Renal cortical epithelial cell (primary cell): ENCODE measurements at regions not wholly inside any gene's neighbourhood (a gene's known extent, or its start where the extent isn't known, plus 50 kb on each side); places are given as distances from the start of the nearest gene placed in this dataset.

ENCODE experiments used
- DNase-seq: peaks from one replicate; pipeline ENCODE4 v3.0.0-alpha.2; 2011; ENCODE audit warnings: low read depth

DNA sequence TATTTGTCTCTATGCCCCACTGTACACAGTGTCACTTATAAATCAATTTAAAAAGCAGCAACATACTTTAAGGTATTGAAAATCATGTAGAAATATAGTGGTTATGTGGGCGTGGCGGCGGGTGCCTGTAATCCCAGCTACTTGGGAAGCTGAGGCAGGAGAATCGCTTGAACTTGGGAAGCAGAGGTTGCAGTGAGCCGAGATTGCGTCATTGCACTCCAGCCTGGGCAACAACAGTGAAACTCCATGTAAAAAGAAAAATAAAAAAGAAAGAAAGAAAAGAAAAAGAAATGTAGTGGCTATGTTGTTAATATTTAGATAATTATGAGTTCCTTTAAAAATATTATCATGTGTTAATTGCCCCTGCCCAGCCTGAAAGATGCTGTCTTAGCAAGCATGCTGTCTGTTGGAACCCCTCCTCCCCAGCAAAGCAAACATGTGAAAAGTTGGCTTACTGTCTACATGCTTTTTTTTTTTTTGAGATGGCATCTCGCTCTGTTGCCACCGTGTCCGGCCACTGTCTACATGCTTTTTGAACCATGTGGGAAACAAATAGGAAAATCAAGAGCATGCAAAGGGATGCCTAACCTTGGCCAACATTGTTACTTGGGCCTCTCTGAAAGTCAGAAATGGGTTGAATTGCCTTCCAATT, 151.4 kb upstream of the TSHZ2 start:
- no peak for DNase-seq

DNA sequence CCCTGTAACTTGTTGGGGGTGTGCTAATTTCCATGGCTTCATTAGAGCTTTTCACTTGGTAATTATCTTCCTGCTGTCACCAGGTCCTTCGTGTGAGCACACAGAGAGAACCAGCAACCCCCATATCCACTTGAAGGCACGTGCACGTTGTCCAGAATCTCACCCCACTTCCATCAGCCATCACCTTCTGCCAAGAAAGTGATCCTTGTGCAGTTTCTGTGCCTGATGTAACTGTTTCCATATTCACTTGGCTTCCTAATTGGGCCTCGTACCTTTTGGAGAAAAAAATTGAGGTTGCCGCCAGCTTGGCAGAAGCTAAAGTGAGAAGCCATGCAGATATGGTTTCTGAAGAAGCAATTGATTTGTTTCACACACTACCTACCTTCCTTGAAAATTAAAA, 153.7 kb upstream of the TSHZ2 start:
- no peak for DNase-seq

DNA sequence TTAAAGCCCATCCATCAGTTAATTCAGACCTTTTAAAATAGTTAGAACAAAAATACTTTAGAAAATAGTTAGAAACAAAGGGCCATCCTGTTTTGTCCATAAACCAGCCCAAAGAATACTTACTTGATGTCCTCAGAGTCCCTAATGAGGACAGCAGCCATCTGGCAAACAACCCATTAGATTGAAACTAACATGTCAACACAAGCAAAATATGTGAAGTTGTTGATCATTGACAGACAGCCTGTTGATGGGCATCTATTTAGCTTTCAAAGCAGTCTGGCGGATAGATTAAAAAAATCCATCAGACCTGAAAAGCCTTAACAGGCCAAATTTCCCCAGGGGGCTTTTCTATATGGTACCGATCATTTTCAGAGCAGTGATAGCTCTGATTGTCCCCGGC, 154.2 kb upstream of the TSHZ2 start:
- DNase-seq = no peak

DNA sequence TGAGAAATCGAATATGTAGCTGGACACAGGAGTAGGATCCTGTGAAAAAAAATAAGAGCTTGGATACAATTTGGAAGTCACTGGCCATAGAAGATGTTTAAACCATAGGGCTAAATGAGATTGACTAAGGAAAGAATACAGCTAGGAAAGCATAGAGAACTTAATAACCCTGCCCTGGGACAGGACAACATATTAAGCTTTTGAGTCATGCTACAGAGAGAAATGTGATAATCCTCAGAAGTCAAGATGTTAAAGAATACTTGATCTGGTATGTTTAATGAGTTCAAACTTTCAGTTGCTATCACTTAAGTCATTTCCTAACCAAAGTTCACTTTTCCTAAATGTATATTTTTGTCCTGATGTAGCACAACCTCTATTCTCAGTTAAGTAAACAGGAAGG, 154.6 kb upstream of the TSHZ2 start:
- no peak for DNase-seq

DNA sequence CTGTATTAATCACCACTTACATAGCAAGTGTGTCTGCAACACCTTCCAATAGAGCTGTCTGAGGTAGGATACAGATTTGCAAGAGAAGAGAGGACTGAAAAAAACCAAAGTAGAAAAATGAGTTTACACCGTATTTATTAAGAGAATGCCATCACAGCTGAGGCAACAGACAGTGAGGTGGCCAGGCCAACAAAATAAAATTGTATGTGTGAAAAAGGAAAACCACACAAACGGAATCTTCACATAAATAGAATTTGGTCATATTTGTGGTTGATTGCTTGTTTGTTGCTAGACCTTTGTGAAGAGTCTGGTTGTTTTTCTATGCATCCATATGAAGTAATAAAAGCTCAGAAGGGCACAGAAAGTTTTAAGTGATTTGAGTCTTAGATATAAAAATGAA, 157.8 kb upstream of the TSHZ2 start:
- DNase-seq = no peak

DNA sequence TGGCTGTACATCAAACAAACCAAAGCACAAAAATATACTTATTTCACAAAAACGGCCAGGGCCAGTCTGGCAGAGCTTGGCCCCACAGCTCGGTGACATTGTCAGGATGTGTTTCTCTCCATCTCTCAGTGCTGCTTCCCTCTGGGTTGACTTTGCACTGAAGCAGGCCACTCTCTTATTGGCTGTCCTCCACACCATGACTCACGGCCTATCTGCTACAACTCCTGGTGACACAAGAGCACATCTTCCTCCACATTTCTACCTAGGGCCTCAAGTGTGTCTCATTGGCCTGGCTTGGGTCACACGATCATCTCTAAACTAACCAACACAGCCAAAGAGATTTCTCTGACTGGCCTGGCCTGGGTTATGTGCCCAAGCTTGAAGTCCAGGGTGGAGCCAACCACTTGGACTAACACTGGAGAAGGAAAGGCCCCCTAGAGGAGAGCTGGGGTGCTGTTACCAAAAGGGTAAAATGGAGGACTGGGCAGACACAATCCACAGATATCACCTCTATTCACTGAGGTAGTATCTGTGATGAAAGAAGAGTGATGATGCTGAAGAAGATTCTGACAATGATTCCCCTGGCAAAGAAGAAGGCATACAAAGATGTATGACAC, 159.8 kb upstream of the TSHZ2 start:
- DNase-seq = no peak

DNA sequence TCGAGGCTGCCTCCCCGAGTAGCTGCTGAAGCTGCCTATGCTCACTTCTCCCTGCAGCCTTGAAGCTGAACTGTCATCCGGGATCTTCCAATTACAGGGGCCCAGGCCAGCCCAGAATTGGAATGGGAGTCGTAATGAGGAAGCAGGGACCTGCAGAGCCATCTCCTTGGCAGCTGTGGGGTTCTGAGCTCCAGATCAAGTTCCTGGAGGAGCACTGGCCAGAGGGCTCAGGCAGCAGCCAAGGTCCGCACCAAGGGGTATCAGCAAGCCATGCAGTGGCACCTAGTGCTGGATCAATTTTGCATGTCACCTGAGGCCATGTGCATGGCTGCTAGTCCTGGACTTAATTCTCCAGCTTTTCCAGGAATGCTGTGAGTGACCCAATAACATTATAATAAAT, 163.2 kb upstream of the TSHZ2 start:
- no peak for DNase-seq

DNA sequence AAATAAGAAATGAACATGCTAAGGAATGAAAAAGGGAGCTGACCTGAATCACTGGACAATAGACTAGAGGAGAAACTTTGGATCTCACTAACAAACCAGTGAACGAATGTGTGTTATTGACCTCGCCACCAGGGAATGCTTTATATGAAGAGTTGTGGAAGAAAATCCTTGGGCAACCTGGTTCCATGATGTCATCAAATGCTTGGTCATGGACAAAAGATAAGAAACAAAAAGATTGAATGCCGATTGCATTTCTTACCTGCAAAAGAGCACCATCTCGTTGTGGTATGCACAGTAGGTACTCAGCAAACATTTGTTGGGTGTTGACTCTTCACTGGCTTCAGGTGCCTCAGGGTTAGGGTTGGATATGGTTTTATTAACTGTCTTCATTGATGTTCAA, 165.2 kb upstream of the TSHZ2 start:
- DNase-seq = no peak

DNA sequence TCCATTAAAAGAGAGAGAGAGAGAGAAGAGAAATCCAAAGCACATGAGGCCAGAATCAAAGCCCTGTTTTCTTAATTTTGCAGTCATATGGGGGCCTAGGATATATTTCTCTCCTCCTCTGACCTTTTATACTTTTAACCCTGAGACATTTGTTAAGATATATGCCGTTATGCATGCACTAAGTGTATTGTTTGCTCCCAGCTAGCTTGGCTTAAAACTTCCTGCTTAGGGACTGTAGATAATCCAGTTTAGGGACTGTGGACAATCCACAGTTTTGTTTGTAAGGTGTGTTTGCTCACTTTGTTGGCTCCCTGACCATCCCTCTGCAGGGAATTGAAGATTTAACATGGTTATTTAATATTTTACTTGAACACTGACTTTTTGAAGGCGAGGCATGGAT, 166.3 kb upstream of the TSHZ2 start:
- DNase-seq = no peak

DNA sequence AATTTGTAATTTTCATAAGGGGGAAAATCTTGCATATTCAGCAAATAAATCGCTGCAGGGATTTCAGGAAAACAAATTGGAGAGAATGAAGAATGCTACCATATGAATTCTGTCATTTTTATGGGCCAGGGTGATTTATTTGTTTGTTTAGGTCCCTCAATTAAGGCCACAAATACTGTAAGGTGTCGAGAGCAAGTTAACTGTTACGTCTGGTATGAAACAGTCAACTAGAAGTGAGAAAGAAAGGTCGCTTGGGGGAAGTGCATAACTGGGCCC, 166.9 kb upstream of the TSHZ2 start:
- no peak for DNase-seq

DNA sequence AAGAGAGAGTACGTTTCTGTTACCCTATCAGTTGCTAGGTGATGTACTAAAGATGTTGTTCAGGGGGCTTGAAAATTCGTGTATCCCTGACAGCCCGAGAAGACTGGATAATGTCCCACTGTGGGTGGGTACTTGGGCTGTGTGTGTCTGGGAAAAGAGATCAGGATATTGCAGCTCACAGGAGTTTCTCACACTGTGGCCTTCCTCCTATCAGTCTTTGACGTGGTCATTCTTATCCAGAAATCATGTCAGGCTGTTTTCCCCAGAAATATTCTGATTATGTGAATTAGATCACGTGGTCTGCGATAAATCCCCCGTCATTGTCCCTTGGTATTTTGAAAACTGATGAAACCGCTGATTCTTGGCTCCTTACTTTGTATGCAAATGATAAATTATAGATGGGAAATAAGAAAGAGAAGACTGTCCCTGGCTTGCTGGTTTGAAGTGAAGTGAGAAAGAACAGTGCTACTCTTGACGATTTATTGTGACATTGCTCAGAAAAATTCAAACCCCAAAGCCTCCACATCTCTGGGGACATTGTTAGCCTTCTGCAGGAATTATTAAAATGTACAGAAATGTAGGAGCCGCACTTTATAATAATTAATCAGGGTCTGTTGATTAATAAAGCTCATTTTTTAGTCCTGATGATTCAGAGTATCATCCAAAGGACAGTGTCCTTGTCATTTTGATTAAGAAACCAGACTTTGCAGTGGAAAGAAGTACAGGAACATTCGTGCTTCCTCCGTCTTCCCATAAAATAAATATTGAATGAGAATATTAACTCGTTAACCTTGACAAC, 167.5 kb upstream of the TSHZ2 start:
- DNase-seq = no peak

DNA sequence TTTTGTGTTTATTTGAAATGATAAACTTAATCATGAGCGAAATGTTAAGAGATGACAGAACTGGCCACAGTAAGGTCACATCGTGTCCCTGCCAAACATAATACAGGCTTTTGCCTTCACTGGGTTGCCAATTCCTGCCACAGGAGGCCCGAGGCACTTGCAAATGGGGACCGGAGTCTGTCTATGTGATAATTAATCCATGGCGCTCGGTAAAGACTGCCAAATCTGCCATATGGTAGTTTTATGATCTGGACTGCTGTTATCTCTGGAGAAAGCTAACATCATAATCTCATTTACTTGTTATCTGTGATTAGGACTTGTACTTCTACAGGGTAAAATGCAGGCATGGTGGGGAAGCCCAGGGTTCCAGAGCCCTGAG, 170.5 kb upstream of the TSHZ2 start:
- no peak for DNase-seq

DNA sequence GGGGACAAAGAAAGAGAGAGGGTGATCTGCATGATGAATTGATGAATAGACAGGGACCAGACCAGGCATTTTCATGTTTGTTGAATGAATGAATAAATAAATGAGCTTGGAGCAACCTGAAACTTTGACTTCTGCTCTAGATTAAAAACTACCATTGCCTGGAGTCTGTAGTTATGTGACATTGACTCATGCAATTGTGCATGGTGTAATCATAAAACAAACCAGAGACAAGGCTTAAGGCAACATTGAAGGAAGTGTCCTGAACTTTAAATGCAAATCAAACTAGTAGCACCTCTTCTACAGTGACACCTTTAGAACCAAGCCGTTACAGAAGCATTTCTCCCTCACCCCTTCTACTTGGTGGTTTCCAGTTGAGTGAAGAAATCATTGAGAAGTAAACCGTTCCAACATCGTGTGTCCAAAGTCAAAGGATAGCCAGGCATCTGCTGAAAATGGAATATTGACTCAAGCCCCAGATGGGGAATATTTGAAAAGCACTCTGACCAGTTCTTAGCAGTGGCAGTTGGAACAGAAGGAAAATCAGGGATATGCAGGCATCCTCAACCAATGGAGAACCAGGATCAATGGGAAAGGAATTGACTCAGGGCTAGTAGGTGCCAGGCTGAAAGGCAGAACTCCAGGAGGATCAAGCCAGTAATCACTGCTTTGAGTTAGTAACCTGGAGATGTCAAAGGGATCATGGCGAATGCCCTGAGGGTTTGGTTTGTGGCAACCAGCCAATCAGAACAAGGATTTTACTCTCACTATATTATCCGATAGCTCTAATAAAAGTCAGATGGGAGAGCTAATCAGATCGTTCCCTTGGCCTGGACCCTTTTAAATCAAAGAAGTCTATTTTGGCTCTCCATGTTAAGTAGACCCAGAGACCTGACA, 171.2 kb upstream of the TSHZ2 start:
- no peak for DNase-seq

DNA sequence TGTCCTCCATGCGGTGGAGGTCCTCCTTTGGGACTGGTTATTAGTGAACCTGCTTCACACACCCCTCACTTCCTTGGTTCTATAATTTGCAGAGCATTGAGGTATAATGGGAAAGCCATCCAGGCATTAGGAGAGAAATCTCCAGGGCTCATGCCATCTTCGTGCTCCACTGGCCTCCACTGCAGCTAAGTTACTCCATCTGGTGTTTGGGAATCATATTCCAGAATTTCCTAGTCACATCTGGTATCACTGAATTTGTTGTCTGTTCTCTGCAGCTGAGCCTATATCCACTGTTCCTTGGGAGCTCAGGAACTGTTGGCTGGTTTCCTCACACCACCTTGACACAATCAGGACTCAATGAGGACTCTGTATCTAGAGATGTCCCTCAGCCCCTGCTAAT, 173.0 kb upstream of the TSHZ2 start:
- DNase-seq = no peak

DNA sequence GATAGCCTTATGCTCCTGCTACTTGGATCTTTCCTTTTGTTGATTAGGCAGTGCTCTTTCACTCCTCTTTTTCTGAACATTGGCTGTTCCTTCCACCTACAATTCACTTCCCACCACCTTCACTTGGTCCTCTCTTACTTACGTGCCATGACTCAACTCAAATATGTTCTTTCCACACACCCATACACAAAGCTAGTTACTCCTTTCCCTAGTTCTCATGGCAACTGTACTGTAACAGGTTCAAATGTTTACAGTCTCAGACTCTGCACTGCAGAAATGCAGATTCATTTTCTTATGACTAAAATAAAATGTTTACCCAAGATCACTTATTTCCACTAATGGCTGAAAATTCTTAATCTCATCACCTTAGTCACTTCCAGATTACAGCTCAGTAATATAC, 174.0 kb upstream of the TSHZ2 start:
- no peak for DNase-seq

DNA sequence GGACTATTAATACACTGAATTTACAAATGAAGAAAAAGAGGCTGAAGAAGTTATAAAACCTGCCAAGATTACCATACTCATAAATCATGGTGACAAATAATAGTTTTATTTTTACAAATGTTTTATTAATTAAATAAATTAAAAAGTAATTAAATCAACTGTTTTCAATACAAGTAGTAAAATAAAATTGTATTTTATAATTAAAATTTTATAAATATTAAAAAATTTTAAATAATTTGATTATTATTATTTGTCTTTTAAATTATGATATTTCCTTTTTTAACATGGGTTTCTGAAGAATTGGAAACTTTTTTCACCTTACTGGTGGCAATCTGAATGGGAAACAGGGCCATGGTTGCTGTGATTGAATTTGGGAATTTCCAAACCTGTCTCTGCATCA, 177.3 kb upstream of the TSHZ2 start:
- DNase-seq = no peak

DNA sequence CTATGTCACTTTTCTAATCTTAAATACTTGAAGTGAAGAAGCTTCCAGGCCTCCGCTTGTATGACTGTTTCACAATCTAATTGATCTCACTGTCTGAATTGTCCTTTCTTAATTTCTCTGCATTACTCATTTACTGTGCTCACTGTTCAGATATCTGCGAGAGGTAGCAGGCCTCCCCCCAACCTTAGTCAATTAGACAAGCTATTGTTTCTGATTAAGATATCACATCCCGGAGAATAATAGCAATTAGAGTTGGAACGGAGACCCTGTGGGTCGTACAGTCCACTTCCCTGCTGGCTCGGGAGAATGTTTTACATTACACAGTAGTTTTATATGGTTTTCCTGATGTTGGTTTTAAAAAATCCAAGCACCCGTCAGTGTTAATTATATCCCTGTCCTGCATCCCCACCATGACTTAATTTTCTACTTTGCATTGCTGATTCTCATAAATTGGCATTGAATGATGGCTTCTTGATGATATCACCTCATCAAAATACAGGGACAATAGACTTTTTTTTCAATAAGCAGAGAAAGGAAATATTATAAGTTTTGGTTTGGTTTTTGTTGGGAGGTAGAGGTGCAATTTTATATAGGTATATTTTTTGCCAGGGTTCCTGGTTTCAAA, 178.7 kb upstream of the TSHZ2 start:
- no peak for DNase-seq

DNA sequence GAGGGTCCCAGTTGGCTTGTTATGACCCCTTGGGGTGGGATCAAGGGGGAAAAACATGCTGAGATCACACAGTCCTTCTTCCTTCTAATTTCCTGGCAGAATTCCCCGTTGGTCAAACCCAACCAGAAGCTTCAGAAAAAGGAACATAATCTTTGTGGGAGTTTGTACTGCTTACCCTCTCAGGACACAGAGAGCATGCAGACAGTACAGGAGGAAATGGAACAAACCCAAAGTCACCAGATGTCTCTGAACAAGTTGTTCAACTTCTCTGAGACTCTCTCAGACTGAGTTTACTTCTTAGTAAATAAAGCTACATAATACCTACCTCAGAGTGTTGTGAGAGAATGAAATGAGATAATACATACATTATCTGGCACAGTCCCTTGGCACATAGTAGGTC, 181.1 kb upstream of the TSHZ2 start:
- DNase-seq = no peak

DNA sequence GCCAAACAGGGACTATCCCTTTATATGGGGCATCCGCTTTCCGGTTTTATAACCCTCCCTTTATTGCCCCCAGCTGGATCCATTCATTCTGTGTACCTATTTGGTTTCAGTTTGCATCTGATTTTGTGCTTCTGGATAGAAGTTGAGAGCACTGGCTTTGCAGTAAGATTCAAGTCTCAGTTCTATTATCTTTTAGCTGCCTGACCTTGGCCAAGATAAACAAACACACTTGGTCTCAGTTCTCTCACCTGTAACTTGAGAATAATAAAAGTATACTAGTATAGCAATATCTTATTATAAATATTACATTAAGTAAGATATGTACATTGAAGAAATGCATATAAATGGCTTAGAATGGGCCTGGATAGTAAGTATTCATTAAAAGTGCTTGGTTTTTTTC, 182.4 kb upstream of the TSHZ2 start:
- DNase-seq = no peak

DNA sequence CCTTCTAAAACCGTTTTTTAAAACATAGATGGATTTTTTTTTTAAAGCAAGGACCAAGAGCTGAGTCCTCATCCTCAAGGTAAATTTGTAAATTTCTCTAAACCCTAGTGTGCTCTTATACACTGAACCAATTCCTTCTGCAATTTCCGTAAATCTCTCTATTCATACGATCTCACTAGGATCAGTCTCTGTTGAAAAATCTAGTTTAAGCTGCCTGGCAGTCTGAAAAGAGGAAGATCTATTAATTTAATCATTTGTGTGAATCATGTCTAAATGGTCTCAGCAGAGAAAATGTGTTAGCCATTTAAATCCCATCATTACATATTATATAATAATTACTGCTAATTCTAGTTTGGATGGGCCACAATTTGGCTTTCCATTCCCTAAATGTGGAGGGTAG, 184.2 kb upstream of the TSHZ2 start:
- no peak for DNase-seq

DNA sequence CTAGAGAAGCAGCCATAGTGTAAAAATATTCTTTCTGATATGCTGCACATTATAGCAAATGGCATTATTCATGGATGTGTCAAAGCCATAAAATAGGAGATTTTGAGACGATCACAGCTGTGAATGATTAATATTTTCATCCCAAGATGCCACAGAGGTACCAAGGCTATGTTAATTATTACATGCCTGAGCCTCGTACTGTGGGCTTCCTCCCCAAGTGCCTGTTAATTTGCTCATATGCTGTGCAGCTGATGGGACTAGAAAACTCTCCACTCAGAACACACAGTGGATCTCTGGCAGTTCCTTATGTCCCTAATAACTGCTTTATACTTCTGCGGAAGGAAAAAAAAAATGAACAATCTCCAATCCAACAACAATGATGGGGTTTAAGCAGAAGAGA, 184.9 kb upstream of the TSHZ2 start:
- no peak for DNase-seq

DNA sequence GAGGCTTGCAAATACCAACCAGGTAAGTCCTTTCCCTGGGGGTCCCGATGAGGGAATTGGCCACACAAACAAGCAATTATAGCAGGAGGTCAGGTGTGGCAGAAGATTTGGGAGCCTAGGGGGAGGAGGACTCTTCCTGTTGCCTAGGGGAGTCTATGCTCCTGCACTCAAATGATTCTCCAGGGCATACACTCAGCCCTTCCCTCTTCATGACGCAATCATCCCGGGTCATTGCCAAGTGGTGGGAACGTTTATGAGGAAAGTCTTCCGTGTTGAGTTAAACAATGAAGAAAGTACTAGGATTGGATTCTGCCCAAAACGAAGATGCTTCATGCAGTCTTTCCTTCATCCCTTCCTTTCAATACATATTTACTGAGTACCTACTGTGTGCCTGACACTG, 186.5 kb upstream of the TSHZ2 start:
- no peak for DNase-seq
